AG20443 (cell line): ENCODE measurements at regions not wholly inside any gene's neighbourhood (a gene's known extent, or its start where the extent isn't known, plus 50 kb on each side); places are given as distances from the start of the nearest gene placed in this dataset.
A peak's percentile ranks its signal among the peaks of the same experiment; 100 is the strongest.

Source experiments
- DNase-seq: peaks from one replicate; pipeline ENCODE4 v3.0.0; 2012; ENCODE audit warnings: low spot score, mixed read lengths

- no peak for DNase-seq
Observed at GRCh38 chr15:96415513-96416217, 85.2 kb downstream of the NR2F2 start.

- DNase-seq, result peak; percentile 20
Observed at GRCh38 chr15:96416218-96416933, 85.9 kb downstream of the NR2F2 start.

- peak; percentile 36 for DNase-seq
Observed at GRCh38 chr15:96416934-96417759, 86.6 kb downstream of the NR2F2 start.

GRCh38 chr15:96417760-96418130 lies 87.2 kb downstream of the NR2F2 start:
- DNase-seq, result no peak

- DNase-seq, result no peak
Observed at GRCh38 chr15:96418146-96418545, 87.6 kb downstream of the NR2F2 start.

GRCh38 chr15:96421178-96421601 lies 90.7 kb downstream of the NR2F2 start:
- DNase-seq, result peak; percentile 26

GRCh38 chr15:96422125-96422524 lies 91.6 kb downstream of the NR2F2 start:
- no peak for DNase-seq

GRCh38 chr15:96424674-96425073 lies 94.2 kb downstream of the NR2F2 start:
- DNase-seq, result no peak

- DNase-seq, result peak; percentile 91
Observed at GRCh38 chr15:96428742-96429141, 98.2 kb downstream of the NR2F2 start.

- DNase-seq, result no peak
Observed at GRCh38 chr15:96431786-96432185, 101.3 kb downstream of the NR2F2 start.

GRCh38 chr15:96435022-96435421 lies 104.5 kb downstream of the NR2F2 start:
- no peak for DNase-seq

GRCh38 chr15:96435841-96436240 lies 105.3 kb downstream of the NR2F2 start:
- DNase-seq, result no peak

GRCh38 chr15:96440978-96441377 lies 110.5 kb downstream of the NR2F2 start:
- DNase-seq, result no peak

- DNase-seq, result no peak
Observed at GRCh38 chr15:96442076-96442475, 111.6 kb downstream of the NR2F2 start.

GRCh38 chr15:96444865-96445264 lies 114.4 kb downstream of the NR2F2 start:
- DNase-seq, result no peak

GRCh38 chr15:96448923-96449322 lies 118.4 kb downstream of the NR2F2 start:
- no peak for DNase-seq

- DNase-seq, result no peak
Observed at GRCh38 chr15:96457841-96458240, 127.3 kb downstream of the NR2F2 start.

GRCh38 chr15:96460106-96460505 lies 129.6 kb downstream of the NR2F2 start:
- DNase-seq, result no peak

GRCh38 chr15:96462768-96463750 lies 132.6 kb downstream of the NR2F2 start:
- DNase-seq, result peak; percentile 15

- DNase-seq, result no peak
Observed at GRCh38 chr15:96466389-96466947, 136.0 kb downstream of the NR2F2 start.

- no peak for DNase-seq
Observed at GRCh38 chr15:96468036-96468435, 137.5 kb downstream of the NR2F2 start.
